Central memory CD8-positive, alpha-beta T cell (primary cell): ENCODE measurements at regions not wholly inside any gene's neighbourhood (a gene's known extent, or its start where the extent isn't known, plus 50 kb on each side); places are given as distances from the start of the nearest gene placed in this dataset.

Source experiments
- ATAC-seq: fragments of 150-1000 bp; cut with Tn5 transposase; replicated peaks from 2 replicates; pipeline ENCODE4 v1.10.0; 2022; ENCODE audit warnings: mild to moderate bottlenecking, moderate FRiP score, moderate number of reproducible peaks; ENCODE audit not compliant: poor library complexity, severe bottlenecking; ENCODE audit errors: extremely low read depth
- DNase-seq, 2 donors: peaks; one replicate each; pipeline ENCODE4 v3.0.0; 2021; ENCODE audit warnings: low spot score in 2 of 2
- H3K27ac Mint-ChIP-seq: one replicate; pipeline ENCODE4 v1.8.0; 2022; ENCODE audit warnings: low read depth, mild to moderate bottlenecking, moderate library complexity, mixed read lengths
- H3K27me3 Mint-ChIP-seq: one replicate; pipeline ENCODE4 v1.8.0; 2022; ENCODE audit warnings: mixed read lengths
- H3K36me3 Mint-ChIP-seq: one replicate; pipeline ENCODE4 v1.8.0; 2022; ENCODE audit warnings: mild to moderate bottlenecking, moderate library complexity, mixed read lengths; ENCODE audit not compliant: insufficient read depth
- H3K4me1 Mint-ChIP-seq: one replicate; pipeline ENCODE4 v1.8.0; 2022; ENCODE audit warnings: mixed read lengths
- H3K4me3 Mint-ChIP-seq: one replicate; pipeline ENCODE4 v1.8.0; 2022; ENCODE audit warnings: mild to moderate bottlenecking, moderate library complexity, mixed read lengths
- H3K9me3 Mint-ChIP-seq: one replicate; pipeline ENCODE4 v1.8.0; 2022; ENCODE audit warnings: mixed read lengths

- DNase-seq (no peak), ATAC-seq (no peak)
- no peaks in the 10 kb centered on the region for H3K9me3 Mint-ChIP-seq
- no peak overlapping the region for H3K4me3 Mint-ChIP-seq
- H3K27me3 Mint-ChIP-seq = peaks cover 6% of the 10 kb centered on the region
- H3K4me1 Mint-ChIP-seq = no peaks in the 10 kb centered on the region
- H3K36me3 Mint-ChIP-seq = no peaks in the 10 kb centered on the region
- H3K27ac Mint-ChIP-seq = no peak overlapping the region
These were observed 110.1 kb downstream of the RPL27A start for GRCh38 chr11:8792710-8793109.

- Mint-ChIP-seq H3K36me3 (no peaks in the 10 kb centered on the region), H3K9me3 (no peaks in the 10 kb centered on the region), H3K4me3 (no peak overlapping the region), H3K27me3 (peaks cover 11% of the 10 kb centered on the region), H3K4me1 (no peaks in the 10 kb centered on the region), H3K27ac (no peak overlapping the region)
- DNase-seq (no peak), ATAC-seq (no peak)
These were observed 110.7 kb downstream of the RPL27A start for GRCh38 chr11:8793114-8793777.

DNA sequence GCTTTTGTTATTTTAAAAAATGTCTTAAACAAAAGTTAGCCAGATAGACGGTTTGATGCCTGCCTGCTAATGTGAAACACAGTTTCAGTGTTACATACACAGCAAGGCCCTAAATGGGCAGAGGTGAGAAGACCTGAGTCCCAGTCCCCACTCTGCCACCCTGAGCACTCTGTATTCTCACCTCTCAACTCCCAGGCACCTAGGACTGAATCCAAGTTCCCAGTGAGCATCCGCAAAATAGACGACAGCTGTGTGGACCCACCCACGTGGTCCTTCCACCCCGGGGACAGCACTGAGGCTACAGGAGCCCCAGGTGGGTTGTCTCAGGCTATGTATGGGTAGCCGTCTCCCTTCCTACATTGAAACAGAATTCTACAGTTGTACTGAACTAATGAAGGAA lies 111.5 kb downstream of the RPL27A start:
- Mint-ChIP-seq H3K27me3 (peaks cover 11% of the 10 kb centered on the region), H3K36me3 (no peaks in the 10 kb centered on the region), H3K4me1 (no peaks in the 10 kb centered on the region), H3K27ac (no peak overlapping the region), H3K4me3 (no peak overlapping the region), H3K9me3 (no peaks in the 10 kb centered on the region)
- DNase-seq = no peak
- no peak for ATAC-seq

GRCh38 chr11:8794677-8795103 lies 112.1 kb downstream of the RPL27A start:
- Mint-ChIP-seq H3K36me3 (no peaks in the 10 kb centered on the region), H3K27me3 (peaks cover 11% of the 10 kb centered on the region), H3K4me1 (no peaks in the 10 kb centered on the region), H3K27ac (no peak overlapping the region), H3K4me3 (no peak overlapping the region), H3K9me3 (no peaks in the 10 kb centered on the region)
- no peak for ATAC-seq
- DNase-seq = no peak

DNA sequence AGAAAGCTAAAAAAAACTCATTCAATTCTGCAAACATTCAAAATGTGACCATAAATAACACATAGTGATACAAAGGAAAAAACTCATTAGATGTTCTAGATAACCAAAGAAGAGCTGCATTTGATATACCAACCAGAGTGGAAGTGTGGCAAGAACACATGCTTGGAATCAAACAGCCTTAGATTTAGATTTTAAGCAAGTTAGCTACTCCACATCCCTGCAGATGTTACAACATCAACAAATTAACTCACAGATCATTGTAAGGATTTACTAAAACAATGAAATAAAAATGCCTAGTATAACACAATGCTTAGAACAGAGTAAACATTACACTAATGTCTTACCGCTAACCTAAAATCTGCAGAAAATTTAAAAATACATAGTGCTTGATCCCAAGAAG lies 114.0 kb upstream of the AKIP1 start:
- no peaks in the 10 kb centered on the region for H3K4me1 Mint-ChIP-seq
- H3K36me3 Mint-ChIP-seq = no peaks in the 10 kb centered on the region
- peaks cover 11% of the 10 kb centered on the region for H3K27me3 Mint-ChIP-seq
- no peak for DNase-seq
- H3K9me3 Mint-ChIP-seq = no peaks in the 10 kb centered on the region
- no peak overlapping the region for H3K27ac Mint-ChIP-seq
- H3K4me3 Mint-ChIP-seq = no peak overlapping the region
- no peak for ATAC-seq

- Mint-ChIP-seq H3K27me3 (peaks cover 11% of the 10 kb centered on the region), H3K9me3 (no peaks in the 10 kb centered on the region), H3K4me1 (no peaks in the 10 kb centered on the region), H3K27ac (no peak overlapping the region), H3K4me3 (no peak overlapping the region), H3K36me3 (no peaks in the 10 kb centered on the region)
- no peak for ATAC-seq
- DNase-seq = no peak
These were observed 111.7 kb upstream of the AKIP1 start for GRCh38 chr11:8799273-8799672.

DNA sequence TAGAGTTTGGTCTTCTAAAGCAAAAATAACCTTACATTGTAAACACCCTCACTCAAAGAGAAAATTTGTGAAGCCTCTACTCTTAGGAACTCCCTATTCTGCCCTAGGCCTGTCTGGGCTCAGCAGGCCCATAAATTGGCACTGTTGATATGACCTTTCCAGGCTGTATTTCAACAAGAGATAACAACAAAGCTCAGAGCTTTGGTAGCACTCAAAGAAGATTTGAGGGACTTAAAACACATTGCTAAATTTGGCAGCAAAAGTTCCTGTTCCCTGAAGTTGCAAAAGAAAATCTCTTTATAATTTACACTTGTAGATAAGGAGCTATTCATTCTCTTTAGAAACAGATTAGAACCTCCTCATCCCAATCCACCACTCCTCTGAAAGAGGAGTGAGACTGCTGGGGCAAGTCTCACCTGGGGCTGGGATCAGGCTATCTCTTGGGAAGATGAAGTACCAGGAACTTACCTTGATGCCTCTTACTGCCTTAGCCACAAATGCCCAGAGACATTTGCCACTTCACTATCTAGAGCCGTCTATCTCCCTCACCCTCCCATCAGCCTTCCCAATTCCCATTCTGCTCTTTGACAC lies 110.4 kb upstream of the AKIP1 start:
- Mint-ChIP-seq H3K4me1 (no peaks in the 10 kb centered on the region), H3K4me3 (no peak overlapping the region), H3K27me3 (peaks cover 11% of the 10 kb centered on the region), H3K9me3 (no peaks in the 10 kb centered on the region), H3K27ac (no peak overlapping the region), H3K36me3 (no peaks in the 10 kb centered on the region)
- ATAC-seq = no peak
- DNase-seq = no peak

- Mint-ChIP-seq H3K9me3 (no peaks in the 10 kb centered on the region), H3K4me1 (no peaks in the 10 kb centered on the region), H3K27me3 (peaks cover 11% of the 10 kb centered on the region), H3K36me3 (no peaks in the 10 kb centered on the region), H3K4me3 (no peak overlapping the region), H3K27ac (no peak overlapping the region)
- DNase-seq = no peak
- ATAC-seq = no peak
These were observed 109.9 kb upstream of the AKIP1 start for GRCh38 chr11:8801121-8801520.

DNA sequence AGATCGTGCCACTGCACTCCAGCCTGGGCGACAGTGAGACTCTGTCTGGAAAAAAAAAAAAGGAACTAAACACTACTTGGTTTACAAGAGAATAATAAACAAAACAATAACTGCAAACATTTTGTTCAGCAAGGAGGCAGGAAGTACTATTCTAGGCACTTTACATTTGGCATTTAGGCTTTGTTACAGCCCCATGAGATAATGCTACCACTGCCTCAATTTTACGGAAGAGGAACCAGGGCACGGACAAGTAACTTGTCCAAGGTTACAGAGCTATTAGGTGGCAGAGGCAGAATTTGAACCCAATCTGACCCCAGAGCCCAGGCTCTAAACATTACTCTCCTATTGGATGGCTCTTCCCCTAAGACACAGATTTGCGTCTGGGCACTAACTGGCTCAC lies 108.7 kb upstream of the AKIP1 start:
- Mint-ChIP-seq H3K9me3 (no peaks in the 10 kb centered on the region), H3K27me3 (peaks cover 10% of the 10 kb centered on the region), H3K27ac (no peak overlapping the region), H3K4me1 (no peaks in the 10 kb centered on the region), H3K4me3 (no peak overlapping the region), H3K36me3 (no peaks in the 10 kb centered on the region)
- DNase-seq = no peak
- no peak for ATAC-seq

DNA sequence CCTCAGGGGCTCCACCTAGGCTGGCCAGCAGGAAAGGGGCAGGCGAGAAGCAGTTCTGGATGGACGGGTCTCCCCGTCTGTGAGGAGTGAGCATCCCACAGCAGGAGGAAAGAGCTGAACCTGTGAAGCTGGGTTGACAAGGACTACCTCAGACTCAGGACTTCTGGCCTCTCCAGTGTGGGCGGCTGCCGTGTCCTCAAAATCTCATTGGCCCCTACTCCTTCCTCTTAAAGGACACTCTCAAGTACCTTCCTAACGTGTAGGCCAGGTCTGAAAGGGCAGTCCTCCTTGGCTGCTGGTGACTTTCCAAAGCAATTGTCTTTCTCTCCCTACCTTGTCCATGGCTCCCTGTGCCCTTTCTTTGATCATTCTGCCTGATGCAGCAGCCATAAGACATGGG lies 107.0 kb upstream of the AKIP1 start:
- no peak overlapping the region for H3K27ac Mint-ChIP-seq
- H3K36me3 Mint-ChIP-seq = no peaks in the 10 kb centered on the region
- no peak overlapping the region for H3K4me3 Mint-ChIP-seq
- no peaks in the 10 kb centered on the region for H3K4me1 Mint-ChIP-seq
- no peaks in the 10 kb centered on the region for H3K9me3 Mint-ChIP-seq
- DNase-seq (no peak), ATAC-seq (no peak)
- peaks cover 8% of the 10 kb centered on the region for H3K27me3 Mint-ChIP-seq

DNA sequence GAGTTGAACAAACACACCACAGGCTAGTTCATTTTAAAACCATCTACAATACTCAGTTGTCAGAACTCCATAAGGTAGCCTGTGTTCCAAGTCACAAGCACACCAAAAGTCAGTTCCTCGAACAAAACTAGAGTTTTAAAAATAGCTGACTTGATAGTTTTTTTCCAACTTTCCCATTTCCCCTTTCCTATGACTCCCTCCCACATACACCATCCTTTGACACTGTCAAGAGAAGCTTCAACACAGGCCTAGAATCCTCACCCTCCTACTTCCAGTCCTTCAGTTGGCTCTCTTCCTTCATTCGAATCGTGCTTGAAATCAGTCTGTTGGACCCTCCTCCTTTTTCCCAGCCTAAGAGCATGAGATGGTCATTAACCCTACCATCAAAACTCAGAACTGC lies 105.7 kb upstream of the AKIP1 start:
- no peaks in the 10 kb centered on the region for H3K36me3 Mint-ChIP-seq
- H3K9me3 Mint-ChIP-seq = no peaks in the 10 kb centered on the region
- H3K27me3 Mint-ChIP-seq = peaks cover 21% of the 10 kb centered on the region
- no peak for ATAC-seq
- peaks cover 1% of the 10 kb centered on the region for H3K4me1 Mint-ChIP-seq
- H3K27ac Mint-ChIP-seq = no peak overlapping the region
- H3K4me3 Mint-ChIP-seq = no peak overlapping the region
- DNase-seq = no peak

DNA sequence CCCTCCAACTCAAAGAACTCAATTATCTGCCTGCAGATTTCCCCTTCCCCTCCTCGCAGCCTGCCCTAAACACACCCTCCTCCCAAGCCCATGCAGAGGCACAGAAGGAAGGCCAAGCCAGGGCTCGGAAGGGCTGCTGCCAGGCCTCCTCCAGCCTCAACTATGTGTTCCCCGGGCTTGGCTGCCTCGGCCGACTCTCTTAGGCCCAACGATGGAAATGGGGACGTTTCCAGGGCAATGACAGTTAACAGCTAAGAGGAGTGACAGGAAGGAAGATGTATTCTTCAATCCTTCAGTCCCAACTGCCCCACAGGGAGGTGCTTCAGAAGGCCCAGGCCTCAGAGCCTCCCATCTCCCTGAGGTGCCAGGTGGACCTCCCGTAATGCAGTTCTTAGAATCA lies 104.0 kb upstream of the AKIP1 start:
- no peak for DNase-seq
- Mint-ChIP-seq H3K27me3 (peaks cover 33% of the 10 kb centered on the region), H3K4me3 (no peak overlapping the region), H3K4me1 (peaks cover 8% of the 10 kb centered on the region), H3K36me3 (no peaks in the 10 kb centered on the region), H3K9me3 (no peaks in the 10 kb centered on the region), H3K27ac (no peak overlapping the region)
- ATAC-seq = no peak

GRCh38 chr11:8807544-8808225 lies 103.3 kb upstream of the AKIP1 start:
- ATAC-seq (no peak), DNase-seq (no peak)
- Mint-ChIP-seq H3K4me1 (peaks cover 8% of the 10 kb centered on the region), H3K4me3 (no peak overlapping the region), H3K27me3 (peaks cover 33% of the 10 kb centered on the region), H3K36me3 (no peaks in the 10 kb centered on the region), H3K27ac (no peak overlapping the region), H3K9me3 (no peaks in the 10 kb centered on the region)
